ENCODE measurements at regions not wholly inside any gene's neighbourhood (a gene's known extent, or its start where the extent isn't known, plus 50 kb on each side); places are given as distances from the start of the nearest gene placed in this dataset.

- ChIA-PET POLR2A (interaction anchor here (1.0 kb wide), 1 partner anchor 124 kb away, joined by 3 read pairs; no protein-coding TSS in a partner anchor), CTCF (interaction anchor here (0.6 to 3.0 kb wide), 54 partner anchors 9 to 339 kb away, joined by 3 to 53 read pairs (median 4); partner anchors contain the start of genes CCDC83, EED and PICALM)
- peak; percentile 75 for DNase-seq (ENCODE audit: extremely low spot score)
Measured at GRCh38 chr11:86193297-86194095, 51.1 kb upstream of the EED start.

DNA sequence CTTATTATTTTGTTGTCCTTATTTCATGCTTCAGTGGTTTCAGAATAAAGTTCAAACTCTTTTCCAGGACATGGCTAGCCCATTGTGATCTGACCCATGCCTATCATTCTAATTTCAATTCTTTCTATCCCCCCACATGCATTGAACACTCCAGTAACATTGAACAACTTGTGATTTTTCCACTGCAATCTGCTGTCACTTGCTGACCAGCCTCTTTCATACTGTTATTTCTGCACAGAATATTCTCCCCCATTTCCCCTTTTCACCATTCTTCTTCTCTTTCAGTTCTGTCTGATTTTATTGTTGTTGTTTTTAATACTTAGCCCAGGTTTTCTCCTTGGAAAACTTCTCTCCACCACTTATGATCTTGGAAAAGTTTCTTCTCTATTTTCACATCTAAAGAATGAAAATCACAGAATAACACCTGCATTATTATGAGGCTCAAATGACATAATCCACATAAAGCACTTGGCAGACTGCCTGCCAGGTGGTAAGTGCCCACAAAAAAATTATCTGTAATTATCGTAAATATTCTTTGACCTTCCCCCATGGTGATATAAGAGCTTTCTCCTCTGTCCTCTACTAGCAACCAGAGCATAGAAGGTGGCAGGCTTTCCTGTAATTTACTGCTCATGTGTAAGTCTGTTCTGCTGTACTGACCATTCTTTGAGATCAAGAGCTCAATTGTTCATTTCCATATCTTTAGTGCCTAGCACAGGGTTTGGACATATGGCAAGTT is 51.9 kb upstream of the EED start:
- ChIA-PET POLR2A (interaction anchor here (1.0 kb wide), 1 partner anchor 123 kb away, joined by 3 read pairs; no protein-coding TSS in a partner anchor), CTCF (interaction anchor here (0.6 to 3.0 kb wide), 42 partner anchors 9 to 338 kb away, joined by 3 to 53 read pairs (median 5); partner anchors contain the start of genes CCDC83, EED and PICALM)
- DNase-seq (ENCODE audit: extremely low spot score): no peak
- no peak for TF ChIP-seq CTCF (IDR thresholded peaks at IDR 0.05; ENCODE audit: control extremely low read depth, extremely low read depth, low read depth, missing control alignments)

More at GRCh38 chr11:86193297-86194095, 51.1 kb upstream of the EED start:
- TF ChIP-seq CTCF (IDR thresholded peaks at IDR 0.05; ENCODE audit: control extremely low read depth, extremely low read depth, low read depth, missing control alignments): peak; percentile 60

- POLR2A ChIA-PET: no interaction called here
- DNase-seq (ENCODE audit: extremely low spot score): no peak
- CTCF ChIA-PET: no interaction called here
- TF ChIP-seq CTCF (IDR thresholded peaks at IDR 0.05; ENCODE audit: control extremely low read depth, extremely low read depth, low read depth, missing control alignments): no peak
Measured at GRCh38 chr11:86191874-86192273, 52.7 kb upstream of the EED start.

DNA sequence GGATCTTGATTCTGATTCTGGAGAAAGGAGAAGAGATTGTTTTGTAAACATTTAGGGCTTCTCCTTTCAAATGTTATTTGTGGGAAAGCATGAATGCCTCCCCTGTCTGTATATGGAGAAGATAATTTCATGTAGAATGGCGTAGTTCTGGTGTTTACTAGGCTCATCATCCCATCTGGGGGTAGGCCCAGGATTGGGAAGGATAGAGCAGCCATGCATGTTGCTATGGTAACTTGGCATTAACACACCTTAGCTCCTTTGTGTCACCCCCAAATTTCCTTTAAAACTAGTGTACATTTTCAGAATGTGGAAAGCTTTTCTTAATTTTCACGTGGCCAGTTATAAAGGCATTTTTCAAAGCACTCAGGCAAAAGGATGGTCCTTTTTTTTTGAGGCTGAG is 57.5 kb upstream of the EED start:
- no peak for TF ChIP-seq CTCF (IDR thresholded peaks at IDR 0.05; ENCODE audit: control extremely low read depth, extremely low read depth, low read depth, missing control alignments)
- no peak for DNase-seq (ENCODE audit: extremely low spot score)
- ChIA-PET CTCF (interaction anchor here (1.2 to 3.1 kb wide), 4 partner anchors 18 to 145 kb away, joined by 3 to 8 read pairs (median 4); no protein-coding TSS in a partner anchor), POLR2A (no interaction called here)

- no peak for TF ChIP-seq CTCF (IDR thresholded peaks at IDR 0.05; ENCODE audit: control extremely low read depth, extremely low read depth, low read depth, missing control alignments)
- ChIA-PET POLR2A (no interaction called here), CTCF (interaction anchor here (1.2 to 3.1 kb wide), 4 partner anchors 19 to 144 kb away, joined by 3 to 8 read pairs (median 4); no protein-coding TSS in a partner anchor)
- DNase-seq (ENCODE audit: extremely low spot score): no peak
Measured at GRCh38 chr11:86186386-86186785, 58.2 kb upstream of the EED start.

DNA sequence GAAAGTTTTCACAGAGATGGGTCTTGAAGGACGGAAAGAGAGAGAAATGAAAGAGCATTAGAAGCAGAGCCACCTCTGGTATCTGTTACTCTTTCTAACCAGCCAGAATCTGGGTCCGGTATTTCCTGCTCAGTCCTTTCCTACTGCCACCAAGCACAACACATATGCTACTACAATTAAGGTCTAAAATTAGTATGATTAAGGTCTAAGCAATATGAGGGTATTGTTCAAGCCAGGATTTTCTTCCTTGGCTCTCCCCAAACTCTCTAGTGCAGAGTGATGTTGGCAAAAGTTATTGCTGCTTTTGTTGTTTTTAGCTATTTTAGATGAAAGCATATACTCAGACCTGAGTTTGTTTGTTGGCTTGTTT is 59.2 kb upstream of the EED start:
- no peak for TF ChIP-seq CTCF (IDR thresholded peaks at IDR 0.05; ENCODE audit: control extremely low read depth, extremely low read depth, low read depth, missing control alignments)
- no peak for DNase-seq (ENCODE audit: extremely low spot score)
- ChIA-PET CTCF (interaction anchor here (1.7 to 4.3 kb wide), 3 partner anchors 9 to 24 kb away, joined by 4 to 24 read pairs (median 7); no protein-coding TSS in a partner anchor), POLR2A (no interaction called here)
